Kidney (tissue), 13 donors: ENCODE measurements at regions not wholly inside any gene's neighbourhood (a gene's known extent, or its start where the extent isn't known, plus 50 kb on each side); places are given as distances from the start of the nearest gene placed in this dataset.
A peak's percentile ranks its signal among the peaks of the same experiment; 100 is the strongest.
"Not testable (repeated sequence)": the region's sequence is repeated elsewhere in the genome, so short reads cannot be mapped to it uniquely, and the experiment has no call there.

Experiments used
- DNase-seq, 5 donors: peaks; one replicate each; pipeline ENCODE4 v3.0.0-alpha.2; 2013 to 2020
- FAIRE-seq: peaks from 2 replicates; lab custom pipeline; 2012; peaks lifted over from hg19 to GRCh38; lab: Jason Lieb, UNC
- H3K27ac ChIP-seq, 2 donors: one replicate each; pipeline ENCODE4 v1.7.0; 2013; ENCODE audit warnings: low read depth in 2 of 2, low read length in 2 of 2, inconsistent platforms in 1 of 2
- H3K27me3 ChIP-seq: one replicate; pipeline ENCODE4 v1.7.1; 2013; ENCODE audit warnings: low read length, inconsistent platforms; ENCODE audit not compliant: control insufficient read depth, insufficient read depth
- H3K36me3 ChIP-seq, 3 donors: one replicate each; pipeline versions ENCODE4 v1.7.0 to v1.7.1; 2013; ENCODE audit warnings: low read length in 3 of 3, control low read depth in 1 of 3, inconsistent platforms in 1 of 3; ENCODE audit not compliant: insufficient read depth in 3 of 3, control insufficient read depth in 2 of 3
- H3K4me1 ChIP-seq, 3 donors: one replicate each; pipeline versions ENCODE4 v1.7.0 to v1.7.1; 2013; ENCODE audit warnings: low read length in 3 of 3, inconsistent platforms in 1 of 3, low read depth in 1 of 3; ENCODE audit not compliant: control insufficient read depth in 2 of 3, insufficient read depth in 2 of 3
- H3K4me3 ChIP-seq, 3 donors: one replicate each; pipeline versions ENCODE4 v1.7.0 to v1.8.1; 2013; ENCODE audit warnings: low read length in 3 of 3, control low read depth in 1 of 3, inconsistent platforms in 1 of 3
- H3K9ac ChIP-seq, 3 donors: one replicate each; pipeline versions ENCODE4 v1.7.0 to v1.7.1; 2013; ENCODE audit warnings: low read length in 3 of 3, control low read depth in 1 of 3, inconsistent platforms in 1 of 3
- H3K9me3 ChIP-seq, 3 donors: one replicate each; pipeline versions ENCODE4 v1.7.0 to v1.7.1; 2013; ENCODE audit warnings: low read length in 3 of 3, control low read depth in 1 of 3, inconsistent platforms in 1 of 3; ENCODE audit not compliant: control insufficient read depth in 2 of 3, insufficient read depth in 1 of 3
- intact Hi-C: fragments of 100-400 bp; cut with DNase I; formaldehyde crosslinking; loops from one replicate; pipeline ENCODE4 v1.11.1; 2022
- TF ChIP-seq, protein P1 (sequence below): IDR thresholded peaks from 3 replicates; pipeline ENCODE4 v1.5.1; 2012; ENCODE audit warnings: mild to moderate bottlenecking, moderate library complexity, borderline replicate concordance; ENCODE audit not compliant: insufficient read depth; ENCODE audit errors: extremely low read depth
- donor health status: control.
- donor health status: control.
- donor health status: control.
- donor health status: control.
- donor health status: control.
- donor health status: DM: yes; HTN: yes; CAD: no.
- donor health status: Normal renal cell carcinoma (clear cell type).

DNA sequence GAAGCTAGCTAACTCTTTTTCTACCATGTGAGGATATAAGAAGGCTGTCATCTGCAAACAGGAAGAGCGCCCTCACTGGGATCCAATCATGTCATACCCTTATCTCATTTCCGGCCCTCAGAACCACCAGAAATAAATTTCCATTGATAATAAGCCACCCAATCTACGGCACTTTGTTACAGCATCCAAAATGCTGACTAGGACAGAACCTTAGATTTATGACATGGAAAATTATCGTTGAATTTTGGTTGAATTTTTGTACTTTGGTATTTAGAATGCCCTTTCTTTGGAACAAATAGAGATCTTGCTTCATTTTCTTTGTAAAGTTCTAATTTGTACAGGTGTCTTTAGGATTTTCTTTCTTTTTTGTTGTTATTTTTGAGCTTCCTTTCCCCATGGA is 53.3 kb upstream of the CYLC2 start:
- FAIRE-seq (no peak), DNase-seq (no peak)
- H3K4me3 ChIP-seq: no peak overlapping the region
- no peaks in the 10 kb centered on the region for H3K36me3 ChIP-seq
- H3K9me3 ChIP-seq: no peaks in the 10 kb centered on the region
- H3K4me1 ChIP-seq: no peaks in the 10 kb centered on the region
- H3K27ac ChIP-seq: no peak overlapping the region
- intact Hi-C loops: no loop called here
- TF ChIP-seq, protein P1, sequence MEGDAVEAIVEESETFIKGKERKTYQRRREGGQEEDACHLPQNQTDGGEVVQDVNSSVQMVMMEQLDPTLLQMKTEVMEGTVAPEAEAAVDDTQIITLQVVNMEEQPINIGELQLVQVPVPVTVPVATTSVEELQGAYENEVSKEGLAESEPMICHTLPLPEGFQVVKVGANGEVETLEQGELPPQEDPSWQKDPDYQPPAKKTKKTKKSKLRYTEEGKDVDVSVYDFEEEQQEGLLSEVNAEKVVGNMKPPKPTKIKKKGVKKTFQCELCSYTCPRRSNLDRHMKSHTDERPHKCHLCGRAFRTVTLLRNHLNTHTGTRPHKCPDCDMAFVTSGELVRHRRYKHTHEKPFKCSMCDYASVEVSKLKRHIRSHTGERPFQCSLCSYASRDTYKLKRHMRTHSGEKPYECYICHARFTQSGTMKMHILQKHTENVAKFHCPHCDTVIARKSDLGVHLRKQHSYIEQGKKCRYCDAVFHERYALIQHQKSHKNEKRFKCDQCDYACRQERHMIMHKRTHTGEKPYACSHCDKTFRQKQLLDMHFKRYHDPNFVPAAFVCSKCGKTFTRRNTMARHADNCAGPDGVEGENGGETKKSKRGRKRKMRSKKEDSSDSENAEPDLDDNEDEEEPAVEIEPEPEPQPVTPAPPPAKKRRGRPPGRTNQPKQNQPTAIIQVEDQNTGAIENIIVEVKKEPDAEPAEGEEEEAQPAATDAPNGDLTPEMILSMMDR: no peak
- H3K9ac ChIP-seq: no peak overlapping the region
- H3K27me3 ChIP-seq: no peaks in the 10 kb centered on the region

DNA sequence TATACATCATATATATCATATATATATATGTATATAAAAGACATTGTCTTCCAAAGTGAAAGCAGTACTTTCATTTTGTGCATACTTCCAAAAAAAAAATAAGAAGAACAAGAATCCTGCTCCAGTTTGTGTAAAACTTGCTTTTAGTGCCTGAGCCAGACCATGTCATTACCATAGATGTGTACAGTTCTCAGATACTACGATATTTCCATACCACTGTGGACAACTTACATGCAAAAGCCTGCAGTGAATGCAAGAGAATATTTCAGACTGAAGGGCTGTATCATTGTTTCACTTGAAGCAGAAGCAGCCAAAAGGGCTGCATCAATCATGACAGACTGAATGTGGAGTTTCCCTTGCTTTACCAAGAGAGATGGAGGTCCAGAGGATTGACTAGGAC is 72.6 kb upstream of the CYLC2 start:
- H3K27ac ChIP-seq: no peak overlapping the region
- no peaks in the 10 kb centered on the region for H3K4me1 ChIP-seq
- no peak overlapping the region for H3K4me3 ChIP-seq
- TF ChIP-seq, protein P1: no peak
- H3K27me3 ChIP-seq: no peaks in the 10 kb centered on the region
- no peaks in the 10 kb centered on the region for H3K36me3 ChIP-seq
- H3K9ac ChIP-seq: no peak overlapping the region
- intact Hi-C loops: no loop called here
- no peaks in the 10 kb centered on the region for H3K9me3 ChIP-seq
- DNase-seq: peak in 1 of 5 donors; percentile 15
- FAIRE-seq: no peak

DNA sequence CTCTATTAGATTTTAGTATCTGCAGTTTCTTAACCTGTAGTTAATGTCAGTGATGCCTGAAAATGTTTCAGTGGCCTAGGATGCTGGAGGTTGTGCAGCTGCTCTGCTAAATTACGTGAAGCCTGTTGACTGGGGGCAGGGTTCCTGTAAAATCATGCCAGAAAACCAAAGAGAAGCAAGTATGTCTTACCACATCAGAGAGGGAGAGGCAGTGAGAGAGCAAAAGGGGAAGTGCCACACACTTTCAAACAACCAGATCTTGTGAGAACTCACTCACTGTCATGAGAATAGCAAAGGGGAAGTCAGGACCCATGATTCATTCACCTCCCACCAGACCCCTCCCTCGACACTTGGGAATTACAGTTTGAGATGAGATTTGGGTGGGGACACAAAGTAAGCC is 83.9 kb upstream of the CYLC2 start:
- no peak for DNase-seq
- H3K27me3 ChIP-seq: no peaks in the 10 kb centered on the region
- no peaks in the 10 kb centered on the region for H3K9me3 ChIP-seq
- no peaks in the 10 kb centered on the region for H3K36me3 ChIP-seq
- no peak overlapping the region for H3K9ac ChIP-seq
- H3K4me1 ChIP-seq: no peaks in the 10 kb centered on the region
- H3K4me3 ChIP-seq: no peak overlapping the region
- TF ChIP-seq, protein P1: no peak
- H3K27ac ChIP-seq: no peak overlapping the region
- intact Hi-C loops: no loop called here
- FAIRE-seq: no peak

GRCh38 chr9:102905795-102906194 is 89.3 kb upstream of the CYLC2 start:
- H3K27ac ChIP-seq, H3K9ac ChIP-seq, H3K9me3 ChIP-seq, intact Hi-C loops, H3K36me3 ChIP-seq, FAIRE-seq, H3K4me1 ChIP-seq, H3K27me3 ChIP-seq, DNase-seq, H3K4me3 ChIP-seq: not testable (repeated sequence)
